ENCODE measurements at regions not wholly inside any gene's neighbourhood (a gene's known extent, or its start where the extent isn't known, plus 50 kb on each side); places are given as distances from the start of the nearest gene placed in this dataset.

GRCh38 chr2:82256983-82257632 is 1952.6 kb upstream of the LRRTM1 start:
- TF ChIP-seq EZH2phosphoT487 (IDR thresholded peaks at IDR 0.05; ENCODE audit: insufficient read depth, low read depth) (no peak), EZH2 (IDR thresholded peaks at IDR 0.05; ENCODE audit: insufficient read depth, poor library complexity, severe bottlenecking) (no peak)

Measured in GM23248 (cell line).